Pancreas (tissue), 10 donors: ENCODE measurements at regions not wholly inside any gene's neighbourhood (a gene's known extent, or its start where the extent isn't known, plus 50 kb on each side); places are given as distances from the start of the nearest gene placed in this dataset.

Experiments used
- ATAC-seq, 4 donors: fragments of 200-7000 bp; cut with Tn5 transposase; one replicate each; pipeline versions ENCODE4 v1.8.0 to v1.9.1; 2020; ENCODE audit warnings: mild to moderate bottlenecking in 4 of 4, moderate library complexity in 4 of 4
- DNase-seq, 6 donors: peaks; one replicate each; pipeline ENCODE4 v3.0.0-alpha.2; 2020
- FAIRE-seq: peaks from 2 replicates; lab custom pipeline; 2012; peaks lifted over from hg19 to GRCh38; lab: Jason Lieb, UNC
- H3K27ac ChIP-seq, 4 donors: fragments of 200-600 bp; sonication (generic); 1 replicate in 3 of 4; 2 replicates in 1 of 4; pipeline versions ENCODE4 v1.5.0 to v1.8.0; 2020
- H3K27me3 ChIP-seq, 4 donors: fragments of 200-600 bp; one replicate each; pipeline ENCODE4 v1.8.0; 2021
- H3K36me3 ChIP-seq, 3 donors: fragments of 200-600 bp; sonication (generic) in 1 of 3; one replicate each; pipeline versions ENCODE4 v1.5.0 to v1.8.0; 2020 to 2021
- H3K4me1 ChIP-seq, 3 donors: fragments of 200-600 bp; one replicate each; pipeline ENCODE4 v1.8.0; 2021
- H3K4me3 ChIP-seq, 4 donors: fragments of 200-600 bp; sonication (generic) in 2 of 4; one replicate each; pipeline versions ENCODE4 v1.5.0 to v1.8.0; 2020 to 2021
- H3K9me3 ChIP-seq, 4 donors: fragments of 200-600 bp; one replicate each; pipeline ENCODE4 v1.8.0; 2021
- CTCF ChIP-seq, 4 donors: fragments of 200-600 bp; sonication (generic) in 3 of 4; IDR thresholded peaks; one replicate each; pipeline versions ENCODE4 v1.5.0 to v1.8.0; 2021; ENCODE audit warnings: antibody characterized with exemption in 4 of 4
- WGBS, 2 donors: extraction: QIAGEN DNeasy Blood & Tissue Kit; methylation state at CpG; one replicate each; pipeline ENCODE4 v1.1.7; 2013; 5-methylcytosine and 5-hydroxymethylcytosine counted together
- intact Hi-C, 3 donors: fragments of 100-400 bp; cut with DNase I; formaldehyde crosslinking; loops; one replicate each; pipeline versions ENCODE4 v1.11.1 to v1.14.2; 2022
- donor health status: healthy with polysubstance abuse.
- donor health status: DM: no; HTN: no; CAD: no; lungs with moderate emphysema.
- donor health status: DM: no; HTN: no; CAD: no.
- donor health status: control.
- donor health status: control.
- donor health status: Bipolar disorder and iron deficiency.
- donor health status: DM: yes; HTN: yes; CAD: no.
- donor health status: DM: no; HTN: no; CAD: no.
- donor health status: DM: no; HTN: no; CAD: no.
- donor health status: DM: yes; HTN: yes; CAD: no.

- FAIRE-seq: no peak
- WGBS, 2 donors: 23 to 32% methylated on average over 2 of the region's 2 CpGs
- TF ChIP-seq CTCF (IDR thresholded peaks at IDR 0.05): no peak
- Histone ChIP-seq H3K27ac (no peak overlapping the region), H3K4me3 (no peak overlapping the region), H3K9me3 (no peaks in the 10 kb centered on the region), H3K27me3 (no peaks in the 10 kb centered on the region), H3K4me1 (no peaks in the 10 kb centered on the region), H3K36me3 (no peaks in the 10 kb centered on the region)
- intact Hi-C loops: no loop called here
- no peak for DNase-seq
- ATAC-seq: no peak
Measured at GRCh38 chr20:56964901-56965300, 301.5 kb downstream of the BMP7 start.

GRCh38 chr20:56967916-56968315 lies 298.5 kb downstream of the BMP7 start:
- no peaks in the 10 kb centered on the region for H3K36me3 ChIP-seq
- H3K4me3 ChIP-seq: no peak overlapping the region
- H3K4me1 ChIP-seq: no peaks in the 10 kb centered on the region
- intact Hi-C loops: no loop called here
- DNase-seq (no peak), FAIRE-seq (no peak), ATAC-seq (no peak)
- H3K27me3 ChIP-seq: no peaks in the 10 kb centered on the region
- H3K9me3 ChIP-seq: no peaks in the 10 kb centered on the region
- no peak overlapping the region for H3K27ac ChIP-seq
- no peak for TF ChIP-seq CTCF (IDR thresholded peaks at IDR 0.05)
- WGBS, 2 donors: 54 to 61% methylated on average over 12 of the region's 12 CpGs

GRCh38 chr20:56968376-56969048 lies 297.9 kb downstream of the BMP7 start:
- H3K4me1 ChIP-seq: no peaks in the 10 kb centered on the region
- no peak for TF ChIP-seq CTCF (IDR thresholded peaks at IDR 0.05)
- no peak overlapping the region for H3K27ac ChIP-seq
- DNase-seq: no peak
- no peak overlapping the region for H3K4me3 ChIP-seq
- no peaks in the 10 kb centered on the region for H3K27me3 ChIP-seq
- ATAC-seq: no peak
- no peaks in the 10 kb centered on the region for H3K36me3 ChIP-seq
- WGBS, 2 donors: 54 to 55% methylated on average over 12 of the region's 12 CpGs
- intact Hi-C loops: no loop called here
- FAIRE-seq: no peak
- H3K9me3 ChIP-seq: no peaks in the 10 kb centered on the region

GRCh38 chr20:56974499-56975250 lies 291.8 kb downstream of the BMP7 start:
- no peak overlapping the region for H3K4me3 ChIP-seq
- intact Hi-C loops: loop anchor here in 1 of 3 donors (5.0 kb wide), 1 partner anchor 427 kb away; no protein-coding TSS in a partner anchor
- no peak overlapping the region for H3K27ac ChIP-seq
- ATAC-seq: peak in 3 of 4 donors; percentile 65 to 86 (median 72)
- no peak for FAIRE-seq
- peak in 4 of 6 donors; percentile 26 to 63 (median 34) for DNase-seq
- H3K4me1 ChIP-seq: no peaks in the 10 kb centered on the region
- WGBS, 2 donors: 8 to 9% methylated on average over 21 of the region's 21 CpGs
- peaks cover 0 to 7% (median 0%) of the 10 kb centered on the region in 4 donors for H3K27me3 ChIP-seq
- H3K36me3 ChIP-seq: no peaks in the 10 kb centered on the region
- H3K9me3 ChIP-seq: no peaks in the 10 kb centered on the region
- TF ChIP-seq CTCF (IDR thresholded peaks at IDR 0.05): peak; percentile 21 to 47 (median 34)
